ENCODE measurements at regions not wholly inside any gene's neighbourhood (a gene's known extent, or its start where the extent isn't known, plus 50 kb on each side); places are given as distances from the start of the nearest gene placed in this dataset.

DNA sequence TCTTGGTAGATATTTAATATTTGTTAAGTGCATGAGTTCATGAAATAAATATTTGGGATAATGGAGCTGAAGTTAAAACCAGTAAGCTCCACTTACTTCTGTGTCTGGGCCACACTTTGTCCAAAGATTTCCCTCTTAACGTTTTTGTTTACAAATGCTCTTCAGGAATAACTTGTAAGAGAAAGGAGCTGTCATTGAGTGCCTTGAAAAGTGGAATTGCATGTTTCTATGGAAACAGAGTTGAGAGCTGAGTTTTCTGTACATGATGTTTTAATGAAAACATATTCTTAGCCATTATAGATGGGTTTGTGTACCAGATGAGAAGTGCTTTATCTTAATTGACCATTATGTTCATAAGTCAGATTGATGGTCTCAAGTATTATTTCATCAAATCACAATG, 1045.4 kb upstream of the EEF2KMT start:
- H3K4me3 ChIP-seq (ENCODE audit: low read depth in 1 of 2, low read length in 1 of 2) = no peak overlapping the region
- no peak overlapping the region for H3K27ac ChIP-seq
- H3K27me3 ChIP-seq = no peaks in the 10 kb centered on the region
- H3K4me1 ChIP-seq (ENCODE audit: control insufficient read depth in 1 of 2, insufficient read depth in 1 of 2, low read depth in 1 of 2, low read length in 1 of 2) = no peaks in the 10 kb centered on the region
- no peaks in the 10 kb centered on the region for H3K36me3 ChIP-seq
- no peaks in the 10 kb centered on the region for H3K9me3 ChIP-seq
- TF ChIP-seq, protein P1, sequence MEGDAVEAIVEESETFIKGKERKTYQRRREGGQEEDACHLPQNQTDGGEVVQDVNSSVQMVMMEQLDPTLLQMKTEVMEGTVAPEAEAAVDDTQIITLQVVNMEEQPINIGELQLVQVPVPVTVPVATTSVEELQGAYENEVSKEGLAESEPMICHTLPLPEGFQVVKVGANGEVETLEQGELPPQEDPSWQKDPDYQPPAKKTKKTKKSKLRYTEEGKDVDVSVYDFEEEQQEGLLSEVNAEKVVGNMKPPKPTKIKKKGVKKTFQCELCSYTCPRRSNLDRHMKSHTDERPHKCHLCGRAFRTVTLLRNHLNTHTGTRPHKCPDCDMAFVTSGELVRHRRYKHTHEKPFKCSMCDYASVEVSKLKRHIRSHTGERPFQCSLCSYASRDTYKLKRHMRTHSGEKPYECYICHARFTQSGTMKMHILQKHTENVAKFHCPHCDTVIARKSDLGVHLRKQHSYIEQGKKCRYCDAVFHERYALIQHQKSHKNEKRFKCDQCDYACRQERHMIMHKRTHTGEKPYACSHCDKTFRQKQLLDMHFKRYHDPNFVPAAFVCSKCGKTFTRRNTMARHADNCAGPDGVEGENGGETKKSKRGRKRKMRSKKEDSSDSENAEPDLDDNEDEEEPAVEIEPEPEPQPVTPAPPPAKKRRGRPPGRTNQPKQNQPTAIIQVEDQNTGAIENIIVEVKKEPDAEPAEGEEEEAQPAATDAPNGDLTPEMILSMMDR (IDR thresholded peaks at IDR 0.05) = no peak

DNA sequence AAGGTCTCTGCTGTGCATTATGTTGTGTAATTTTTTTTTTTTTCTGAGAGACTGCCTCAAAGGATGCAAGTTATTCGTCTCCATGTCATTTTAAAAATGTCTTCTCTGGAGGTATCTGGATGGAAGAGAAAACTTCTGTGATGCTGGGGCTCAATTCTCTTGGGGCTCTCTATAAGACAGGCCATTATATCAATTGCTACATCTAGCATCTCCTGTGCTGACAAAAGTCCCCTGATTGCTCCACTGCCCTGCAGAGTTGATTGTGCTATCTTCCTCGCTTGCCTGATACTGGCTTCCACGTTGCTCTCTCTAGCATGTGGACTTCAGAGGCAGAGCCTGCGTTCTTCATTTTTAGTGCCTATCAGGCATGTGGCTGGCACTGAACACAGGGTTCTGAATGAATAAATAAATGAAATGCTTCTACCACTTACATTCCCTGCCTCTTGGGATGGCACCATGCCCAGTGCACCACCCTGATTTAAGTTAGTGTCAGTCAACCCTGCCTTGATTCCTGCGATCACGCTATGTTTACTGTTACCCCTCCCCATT, 1035.5 kb upstream of the EEF2KMT start:
- no peaks in the 10 kb centered on the region for H3K36me3 ChIP-seq
- H3K4me3 ChIP-seq (ENCODE audit: low read depth in 1 of 2, low read length in 1 of 2) = no peak overlapping the region
- TF ChIP-seq, protein P1 (IDR thresholded peaks at IDR 0.05) = no peak
- H3K27me3 ChIP-seq = no peaks in the 10 kb centered on the region
- no peaks in the 10 kb centered on the region for H3K4me1 ChIP-seq (ENCODE audit: control insufficient read depth in 1 of 2, insufficient read depth in 1 of 2, low read depth in 1 of 2, low read length in 1 of 2)
- H3K9me3 ChIP-seq = no peaks in the 10 kb centered on the region
- H3K27ac ChIP-seq = no peak overlapping the region

DNA sequence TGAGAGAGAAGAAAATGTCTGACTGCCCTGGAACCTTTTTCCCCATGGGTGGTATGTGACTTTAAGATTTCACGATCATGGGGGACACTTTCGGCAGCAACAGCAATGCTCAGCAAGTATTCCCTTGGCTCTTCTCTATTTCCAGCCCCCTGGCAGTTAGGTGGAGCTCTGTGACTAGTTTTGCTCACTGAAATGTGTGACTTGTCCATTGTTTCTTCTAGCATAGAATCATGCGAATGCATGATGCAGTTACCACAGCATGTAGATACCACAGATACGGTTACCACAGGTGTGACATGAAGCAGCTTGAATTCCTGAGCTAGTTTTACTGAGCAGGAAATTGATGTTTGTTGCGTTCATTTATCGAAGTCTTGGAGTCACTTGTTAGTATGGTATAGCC, 1034.5 kb upstream of the EEF2KMT start:
- H3K4me3 ChIP-seq (ENCODE audit: low read depth in 1 of 2, low read length in 1 of 2) = no peak overlapping the region
- TF ChIP-seq, protein P1 (IDR thresholded peaks at IDR 0.05) = no peak

DNA sequence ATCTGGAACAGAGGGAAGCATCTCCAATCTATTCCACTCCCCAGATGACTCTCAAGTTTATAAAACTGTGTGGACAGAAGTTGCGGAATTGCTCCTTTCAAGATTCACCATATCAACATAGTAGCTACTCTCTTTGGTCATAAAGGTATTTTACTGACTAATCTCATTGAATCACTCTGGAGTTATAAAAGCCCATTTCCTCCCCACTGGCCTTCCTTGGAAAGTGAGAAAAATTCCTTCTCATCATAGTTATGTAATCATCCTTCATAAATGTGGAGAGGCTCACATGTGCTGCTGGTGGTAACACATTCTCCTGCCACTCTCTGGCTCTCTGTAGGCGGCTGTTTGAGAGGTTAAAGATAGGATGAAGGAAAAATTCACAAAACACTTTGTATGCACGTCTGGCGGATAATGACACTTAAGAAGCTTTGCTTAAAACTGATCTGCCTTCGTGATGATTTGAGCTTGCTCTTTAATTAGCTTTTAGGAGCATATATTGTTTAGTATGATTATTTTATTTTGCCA, 1034.0 kb upstream of the EEF2KMT start:
- H3K36me3 ChIP-seq = no peaks in the 10 kb centered on the region
- no peaks in the 10 kb centered on the region for H3K27me3 ChIP-seq
- TF ChIP-seq, protein P1 (IDR thresholded peaks at IDR 0.05) = no peak
- H3K4me3 ChIP-seq (ENCODE audit: low read depth in 1 of 2, low read length in 1 of 2) = no peak overlapping the region
- H3K27ac ChIP-seq = no peak overlapping the region
- H3K9me3 ChIP-seq = no peaks in the 10 kb centered on the region
- no peaks in the 10 kb centered on the region for H3K4me1 ChIP-seq (ENCODE audit: control insufficient read depth in 1 of 2, insufficient read depth in 1 of 2, low read depth in 1 of 2, low read length in 1 of 2)

More for the DNA sequence above, 1034.5 kb upstream of the EEF2KMT start:
- Histone ChIP-seq H3K27me3 (no peaks in the 10 kb centered on the region), H3K9me3 (no peaks in the 10 kb centered on the region), H3K27ac (no peak overlapping the region), H3K36me3 (no peaks in the 10 kb centered on the region), H3K4me1 (ENCODE audit: control insufficient read depth in 1 of 2, insufficient read depth in 1 of 2, low read depth in 1 of 2, low read length in 1 of 2) (no peaks in the 10 kb centered on the region)

DNA sequence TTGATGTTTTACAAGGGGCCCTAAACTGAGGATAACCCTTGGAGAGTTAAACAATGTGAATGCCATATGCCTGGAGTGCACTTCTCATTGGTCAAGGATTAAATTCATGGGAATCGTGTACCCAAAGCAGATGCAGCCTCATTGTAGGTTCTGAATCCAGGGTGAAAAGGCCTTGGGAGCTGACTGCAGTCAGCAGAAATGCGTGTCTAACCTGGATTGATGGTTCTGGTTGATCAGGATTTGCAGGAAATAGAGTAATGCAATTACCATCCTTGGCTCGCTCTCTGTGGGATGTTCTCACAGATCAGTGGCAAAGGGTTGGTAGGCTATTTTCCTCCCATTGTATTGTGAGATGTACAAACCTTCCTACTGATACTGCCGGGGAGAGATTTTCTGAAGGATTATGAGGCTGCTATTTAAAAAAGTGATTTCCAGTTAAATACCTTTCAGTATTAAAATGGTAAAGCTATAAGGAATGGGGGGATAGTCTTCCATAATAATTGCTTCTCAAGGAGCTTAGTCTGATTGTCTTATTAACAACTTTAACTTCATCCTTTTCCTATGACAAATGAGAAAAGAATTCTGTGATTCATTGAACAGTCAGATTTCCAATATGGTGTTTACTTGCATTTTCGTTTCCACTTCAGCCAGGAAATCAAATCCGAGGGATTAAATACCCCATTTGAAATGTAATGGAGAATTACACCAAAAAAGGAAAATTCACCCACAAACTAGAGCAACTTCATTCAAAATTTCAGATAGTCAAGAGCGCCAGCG, 1028.1 kb upstream of the EEF2KMT start:
- TF ChIP-seq, protein P1 (IDR thresholded peaks at IDR 0.05) = no peak
- Histone ChIP-seq H3K4me3 (ENCODE audit: low read depth in 1 of 2, low read length in 1 of 2) (no peak overlapping the region), H3K9me3 (no peaks in the 10 kb centered on the region), H3K4me1 (ENCODE audit: control insufficient read depth in 1 of 2, insufficient read depth in 1 of 2, low read depth in 1 of 2, low read length in 1 of 2) (no peaks in the 10 kb centered on the region), H3K27ac (no peak overlapping the region), H3K27me3 (no peaks in the 10 kb centered on the region), H3K36me3 (no peaks in the 10 kb centered on the region)

Data from neutrophil (primary cell).